Mammary epithelial cell (primary cell): ENCODE measurements at regions not wholly inside any gene's neighbourhood (a gene's known extent, or its start where the extent isn't known, plus 50 kb on each side); places are given as distances from the start of the nearest gene placed in this dataset.

Experiments used
- EZH2 ChIP-seq: IDR thresholded peaks from 2 replicates; pipeline ENCODE4 v1.6.1; 2012; ENCODE audit warnings: low read length, inconsistent platforms, borderline replicate concordance
- TF ChIP-seq, protein P1 (sequence below), 2 donors: IDR thresholded peaks in 1 of 2; conservative IDR thresholded peaks in 1 of 2; 2 replicates each; pipeline ENCODE4 v1.5.1; 2011 to 2012; ENCODE audit warnings: inconsistent platforms in 2 of 2, low read length in 2 of 2, mild to moderate bottlenecking in 2 of 2, control low read depth in 1 of 2, low read depth in 1 of 2; ENCODE audit not compliant: insufficient read depth in 1 of 2; ENCODE audit errors: extremely low read depth in 1 of 2

DNA sequence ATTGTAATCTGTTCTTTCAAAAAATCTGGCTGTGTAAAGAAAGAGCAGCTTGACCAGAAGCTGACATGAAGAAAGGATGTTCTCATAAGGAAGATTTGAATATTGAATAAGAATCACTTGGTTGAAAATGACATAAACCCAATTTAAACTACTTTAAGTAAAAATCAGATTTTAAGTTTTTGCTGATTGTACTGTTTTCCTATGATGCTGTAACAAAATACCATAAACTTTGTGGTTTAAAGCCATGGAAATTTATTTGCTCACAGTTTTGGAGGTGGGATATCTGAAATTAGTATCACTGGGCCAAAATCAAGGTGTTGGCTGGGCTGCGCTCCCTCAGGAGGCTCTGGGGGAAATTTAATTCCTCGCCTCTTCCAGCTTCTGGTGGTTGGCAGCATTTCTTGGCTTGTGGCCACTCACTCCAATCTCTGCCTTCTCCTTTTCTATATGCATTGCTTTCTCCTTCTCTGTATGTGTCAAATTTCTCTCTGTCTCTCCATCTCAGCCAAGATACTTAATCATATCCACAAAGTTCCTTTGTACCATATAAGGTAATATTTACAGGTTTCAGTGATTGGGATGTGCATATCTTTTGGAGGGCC, 141.2 kb upstream of the ZFP64 start:
- TF ChIP-seq, protein P1, sequence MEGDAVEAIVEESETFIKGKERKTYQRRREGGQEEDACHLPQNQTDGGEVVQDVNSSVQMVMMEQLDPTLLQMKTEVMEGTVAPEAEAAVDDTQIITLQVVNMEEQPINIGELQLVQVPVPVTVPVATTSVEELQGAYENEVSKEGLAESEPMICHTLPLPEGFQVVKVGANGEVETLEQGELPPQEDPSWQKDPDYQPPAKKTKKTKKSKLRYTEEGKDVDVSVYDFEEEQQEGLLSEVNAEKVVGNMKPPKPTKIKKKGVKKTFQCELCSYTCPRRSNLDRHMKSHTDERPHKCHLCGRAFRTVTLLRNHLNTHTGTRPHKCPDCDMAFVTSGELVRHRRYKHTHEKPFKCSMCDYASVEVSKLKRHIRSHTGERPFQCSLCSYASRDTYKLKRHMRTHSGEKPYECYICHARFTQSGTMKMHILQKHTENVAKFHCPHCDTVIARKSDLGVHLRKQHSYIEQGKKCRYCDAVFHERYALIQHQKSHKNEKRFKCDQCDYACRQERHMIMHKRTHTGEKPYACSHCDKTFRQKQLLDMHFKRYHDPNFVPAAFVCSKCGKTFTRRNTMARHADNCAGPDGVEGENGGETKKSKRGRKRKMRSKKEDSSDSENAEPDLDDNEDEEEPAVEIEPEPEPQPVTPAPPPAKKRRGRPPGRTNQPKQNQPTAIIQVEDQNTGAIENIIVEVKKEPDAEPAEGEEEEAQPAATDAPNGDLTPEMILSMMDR (conservative IDR thresholded peaks at IDR 0.05 in 1 of 2, IDR thresholded peaks at IDR 0.05 in 1 of 2; ENCODE audit: extremely low read depth in 1 of 2, insufficient read depth in 1 of 2, low read depth in 1 of 2, low read length in 2 of 2) = no peak
- TF ChIP-seq EZH2 = no peak
